CD4-positive, alpha-beta T cell (primary cell): ENCODE measurements at regions not wholly inside any gene's neighbourhood (a gene's known extent, or its start where the extent isn't known, plus 50 kb on each side); places are given as distances from the start of the nearest gene placed in this dataset.

Source experiments
- ATAC-seq: fragments of 200-7000 bp; cut with Tn5 transposase; one replicate; pipeline ENCODE4 v1.10.0; 2022; ENCODE audit warnings: mild to moderate bottlenecking; ENCODE audit not compliant: poor library complexity
- CTCF ChIA-PET: fragments of 350-600 bp; sonication (Branson Sonifier 250); formaldehyde crosslinking; loops from one replicate; lab custom pipeline; 2021; ENCODE audit warnings: antibody characterized with exemption, inconsistent platforms; lab: Charles Lee
- POLR2A ChIA-PET: fragments of 350-600 bp; sonication (Branson Sonifier 250); formaldehyde crosslinking; loops from one replicate; lab custom pipeline; 2021; ENCODE audit warnings: antibody characterized with exemption, inconsistent platforms; lab: Charles Lee
- DNase-seq, 14 experiments: peaks; one replicate each; pipeline ENCODE4 v3.0.0-alpha.2; 2013 to 2020; ENCODE audit warnings: mixed read lengths in 2 of 14
- H3K27ac ChIP-seq, 2 donors: one replicate each; pipeline versions ENCODE4 v1.5.1 to v1.7.0; 2013; ENCODE audit warnings: low read length in 2 of 2, low read depth in 1 of 2, mild to moderate bottlenecking in 1 of 2
- H3K27me3 ChIP-seq, 2 experiments: 1 replicate in 1 of 2; 2 replicates in 1 of 2; pipeline versions ENCODE4 v1.6.1 to v1.7.0; 2013; ENCODE audit warnings: low read length in 2 of 2, control low read depth in 1 of 2, mild to moderate bottlenecking in 1 of 2, moderate library complexity in 1 of 2; ENCODE audit not compliant: insufficient read depth in 2 of 2, control insufficient read depth in 1 of 2
- H3K36me3 ChIP-seq: one replicate; pipeline ENCODE4 v1.6.1; 2013; ENCODE audit warnings: low read length, control low read depth; ENCODE audit not compliant: insufficient read depth
- H3K4me1 ChIP-seq: one replicate; pipeline ENCODE4 v1.6.1; 2013; ENCODE audit warnings: low read length, control low read depth; ENCODE audit not compliant: insufficient read depth
- H3K4me3 ChIP-seq: one replicate; pipeline ENCODE4 v1.5.1; 2013; ENCODE audit warnings: mild to moderate bottlenecking, low read length, moderate library complexity
- H3K9me3 ChIP-seq, 2 experiments: 1 replicate in 1 of 2; 2 replicates in 1 of 2; pipeline versions ENCODE4 v1.6.1 to v1.7.0; 2013; ENCODE audit warnings: low read length in 2 of 2, mild to moderate bottlenecking in 2 of 2, control low read depth in 1 of 2, moderate library complexity in 1 of 2; ENCODE audit not compliant: control insufficient read depth in 1 of 2, insufficient read depth in 1 of 2
- H3K27ac Mint-ChIP-seq: one replicate; pipeline ENCODE4 v1.8.0; 2020; ENCODE audit warnings: mixed read lengths
- H3K27me3 Mint-ChIP-seq: one replicate; pipeline ENCODE4 v1.8.0; 2021; ENCODE audit warnings: mixed read lengths
- H3K36me3 Mint-ChIP-seq: one replicate; pipeline ENCODE4 v1.8.0; 2021; ENCODE audit warnings: low read depth, mixed read lengths
- H3K4me1 Mint-ChIP-seq: one replicate; pipeline ENCODE4 v1.8.0; 2021; ENCODE audit warnings: low read depth, mixed read lengths
- H3K4me3 Mint-ChIP-seq: one replicate; pipeline ENCODE4 v1.8.0; 2020; ENCODE audit warnings: mild to moderate bottlenecking, mixed read lengths
- H3K9me3 Mint-ChIP-seq: one replicate; pipeline ENCODE4 v1.8.0; 2020; ENCODE audit warnings: mixed read lengths
- CTCF ChIP-seq: fragments of 200-600 bp; IDR thresholded peaks from one replicate; pipeline ENCODE4 v1.8.0; 2022; ENCODE audit warnings: antibody characterized with exemption, mild to moderate bottlenecking
- intact Hi-C, 2 experiments: fragments of 100-400 bp; cut with DNase I in 1 of 2; cut with micrococcal nuclease in 1 of 2; formaldehyde crosslinking; loops; one replicate each; pipeline versions ENCODE4 v1.15.1 to v1.9.0; 2023 to 2025; cut with DNase I, micrococcal nuclease

- no peak overlapping the region for H3K27ac ChIP-seq
- no peaks in the 10 kb centered on the region for H3K36me3 ChIP-seq
- H3K9me3 ChIP-seq: no peaks in the 10 kb centered on the region
- H3K4me1 Mint-ChIP-seq: no peaks in the 10 kb centered on the region
- intact Hi-C loops: no loop called here
- H3K27me3 ChIP-seq: no peaks in the 10 kb centered on the region
- H3K27ac Mint-ChIP-seq: no peak overlapping the region
- ChIA-PET CTCF (no interaction called here), POLR2A (no interaction called here)
- no peaks in the 10 kb centered on the region for H3K36me3 Mint-ChIP-seq
- DNase-seq (no peak), ATAC-seq (no peak)
- no peaks in the 10 kb centered on the region for H3K4me1 ChIP-seq
- TF ChIP-seq CTCF: no peak
- no peak overlapping the region for H3K4me3 Mint-ChIP-seq
- H3K4me3 ChIP-seq: no peak overlapping the region
- H3K27me3 Mint-ChIP-seq: no peaks in the 10 kb centered on the region
- peaks cover 2% of the 10 kb centered on the region for H3K9me3 Mint-ChIP-seq
Measured at GRCh38 chr4:96713271-96713850, 873.5 kb downstream of the PDHA2 start.

GRCh38 chr4:96729641-96730040, 889.7 kb downstream of the PDHA2 start:
- H3K36me3 ChIP-seq: no peaks in the 10 kb centered on the region
- H3K27ac ChIP-seq: no peak overlapping the region
- intact Hi-C loops: no loop called here
- TF ChIP-seq CTCF: no peak
- peaks cover 15% of the 10 kb centered on the region for H3K9me3 Mint-ChIP-seq
- H3K27ac Mint-ChIP-seq: no peak overlapping the region
- DNase-seq (no peak), ATAC-seq (no peak)
- no peaks in the 10 kb centered on the region for H3K4me1 ChIP-seq
- no peaks in the 10 kb centered on the region for H3K4me1 Mint-ChIP-seq
- ChIA-PET CTCF (no interaction called here), POLR2A (no interaction called here)
- no peaks in the 10 kb centered on the region for H3K27me3 Mint-ChIP-seq
- H3K4me3 ChIP-seq: no peak overlapping the region
- H3K27me3 ChIP-seq: no peaks in the 10 kb centered on the region
- peaks cover 0 to 8% of the 10 kb centered on the region in 2 experiments for H3K9me3 ChIP-seq
- no peaks in the 10 kb centered on the region for H3K36me3 Mint-ChIP-seq
- H3K4me3 Mint-ChIP-seq: no peak overlapping the region

DNA sequence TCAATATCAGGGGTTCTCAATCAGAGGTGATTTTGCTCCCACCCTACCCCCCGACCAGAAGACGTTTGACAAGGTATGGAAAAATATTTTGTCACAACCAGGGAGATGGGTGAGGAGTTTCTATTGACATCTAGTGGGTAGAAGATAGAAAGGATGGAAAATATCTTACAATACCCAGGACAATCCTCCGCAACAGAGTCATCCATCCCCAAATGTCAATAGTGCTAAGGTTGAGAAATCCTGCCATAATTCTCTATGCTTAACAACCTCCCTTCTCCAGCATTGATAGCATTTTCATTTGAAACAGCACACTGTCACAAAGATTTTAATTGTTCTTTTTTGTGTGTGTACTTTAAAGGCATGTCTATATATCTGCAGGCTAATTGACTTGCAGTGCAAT, 890.5 kb downstream of the PDHA2 start:
- ATAC-seq: no peak
- no peak for DNase-seq
- intact Hi-C loops: no loop called here
- Mint-ChIP-seq H3K4me1 (no peaks in the 10 kb centered on the region), H3K4me3 (no peak overlapping the region), H3K36me3 (no peaks in the 10 kb centered on the region), H3K9me3 (peaks cover 14% of the 10 kb centered on the region), H3K27me3 (no peaks in the 10 kb centered on the region), H3K27ac (no peak overlapping the region)
- Histone ChIP-seq H3K27me3 (no peaks in the 10 kb centered on the region), H3K4me1 (no peaks in the 10 kb centered on the region), H3K9me3 (peaks cover 0 to 8% of the 10 kb centered on the region in 2 experiments), H3K4me3 (no peak overlapping the region), H3K27ac (no peak overlapping the region), H3K36me3 (no peaks in the 10 kb centered on the region)
- POLR2A ChIA-PET: no interaction called here
- no peak for TF ChIP-seq CTCF
- CTCF ChIA-PET: no interaction called here
